SK-N-SH (cell line): ENCODE measurements at regions not wholly inside any gene's neighbourhood (a gene's known extent, or its start where the extent isn't known, plus 50 kb on each side); places are given as distances from the start of the nearest gene placed in this dataset.

Experiments used
- EP300 ChIP-seq, 2 experiments: IDR thresholded peaks; 2 replicates each; pipeline versions ENCODE4 v1.4.0 to v1.6.1; 2012; ENCODE audit warnings: borderline replicate concordance in 1 of 2, low read depth in 1 of 2, low read length in 1 of 2
- MXI1 ChIP-seq: IDR thresholded peaks from 2 replicates; pipeline ENCODE4 v1.6.1; 2012; ENCODE audit warnings: mild to moderate bottlenecking, low read depth, low read length, improper control_type of control experiment
- NFIC ChIP-seq: IDR thresholded peaks from 2 replicates; pipeline ENCODE4 v1.4.0; 2012; ENCODE audit warnings: borderline replicate concordance
- TEAD4 ChIP-seq: IDR thresholded peaks from 2 replicates; pipeline ENCODE4 v1.4.0; 2012; ENCODE audit warnings: mild to moderate bottlenecking, borderline replicate concordance; ENCODE audit not compliant: insufficient read depth
- YY1 ChIP-seq: IDR thresholded peaks from 2 replicates; pipeline ENCODE4 v1.4.0; 2012; ENCODE audit warnings: low read depth, mild to moderate bottlenecking
- TF ChIP-seq, protein P1 (sequence below): fragments of 200-600 bp; sonication (generic); IDR thresholded peaks from 2 replicates; pipeline ENCODE4 v1.6.1; 2017; ENCODE audit warnings: antibody characterized with exemption, mild to moderate bottlenecking, moderate library complexity
- TF ChIP-seq, protein P2 (sequence below): fragments of 150-350 bp; IDR thresholded peaks from 2 replicates; pipeline ENCODE4 v1.6.1; 2017; ENCODE audit warnings: antibody characterized with exemption, low read length, low read depth, borderline replicate concordance
- TF ChIP-seq, protein P3 (sequence below): IDR thresholded peaks from 2 replicates; pipeline ENCODE4 v1.4.0; 2012; ENCODE audit warnings: low read depth

DNA sequence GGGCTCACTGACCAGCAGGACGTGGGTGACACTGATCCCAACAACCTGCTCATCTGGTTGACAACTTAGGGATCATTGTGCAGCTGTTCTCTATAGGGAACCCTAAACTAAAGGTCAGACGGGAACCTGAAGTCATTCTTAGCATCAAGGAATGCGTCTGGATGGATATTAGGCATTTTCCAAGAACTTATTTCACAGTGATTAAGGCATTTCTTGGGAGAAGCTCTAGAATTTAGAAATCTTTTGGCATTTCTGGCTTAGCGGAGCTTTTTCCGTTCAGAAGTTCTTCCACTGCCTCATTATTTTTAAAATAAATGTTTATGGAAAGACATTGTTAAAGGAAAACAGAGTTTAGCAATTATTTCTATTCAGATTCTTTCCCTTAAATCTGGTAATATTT, 303.3 kb upstream of the IGFBP3 start:
- TF ChIP-seq, protein P1, sequence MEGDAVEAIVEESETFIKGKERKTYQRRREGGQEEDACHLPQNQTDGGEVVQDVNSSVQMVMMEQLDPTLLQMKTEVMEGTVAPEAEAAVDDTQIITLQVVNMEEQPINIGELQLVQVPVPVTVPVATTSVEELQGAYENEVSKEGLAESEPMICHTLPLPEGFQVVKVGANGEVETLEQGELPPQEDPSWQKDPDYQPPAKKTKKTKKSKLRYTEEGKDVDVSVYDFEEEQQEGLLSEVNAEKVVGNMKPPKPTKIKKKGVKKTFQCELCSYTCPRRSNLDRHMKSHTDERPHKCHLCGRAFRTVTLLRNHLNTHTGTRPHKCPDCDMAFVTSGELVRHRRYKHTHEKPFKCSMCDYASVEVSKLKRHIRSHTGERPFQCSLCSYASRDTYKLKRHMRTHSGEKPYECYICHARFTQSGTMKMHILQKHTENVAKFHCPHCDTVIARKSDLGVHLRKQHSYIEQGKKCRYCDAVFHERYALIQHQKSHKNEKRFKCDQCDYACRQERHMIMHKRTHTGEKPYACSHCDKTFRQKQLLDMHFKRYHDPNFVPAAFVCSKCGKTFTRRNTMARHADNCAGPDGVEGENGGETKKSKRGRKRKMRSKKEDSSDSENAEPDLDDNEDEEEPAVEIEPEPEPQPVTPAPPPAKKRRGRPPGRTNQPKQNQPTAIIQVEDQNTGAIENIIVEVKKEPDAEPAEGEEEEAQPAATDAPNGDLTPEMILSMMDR: no peak
- no peak for TF ChIP-seq NFIC
- TF ChIP-seq, protein P2, sequence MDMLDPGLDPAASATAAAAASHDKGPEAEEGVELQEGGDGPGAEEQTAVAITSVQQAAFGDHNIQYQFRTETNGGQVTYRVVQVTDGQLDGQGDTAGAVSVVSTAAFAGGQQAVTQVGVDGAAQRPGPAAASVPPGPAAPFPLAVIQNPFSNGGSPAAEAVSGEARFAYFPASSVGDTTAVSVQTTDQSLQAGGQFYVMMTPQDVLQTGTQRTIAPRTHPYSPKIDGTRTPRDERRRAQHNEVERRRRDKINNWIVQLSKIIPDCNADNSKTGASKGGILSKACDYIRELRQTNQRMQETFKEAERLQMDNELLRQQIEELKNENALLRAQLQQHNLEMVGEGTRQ: no peak
- no peak for TF ChIP-seq YY1
- no peak for TF ChIP-seq MXI1
- TF ChIP-seq, protein P3, sequence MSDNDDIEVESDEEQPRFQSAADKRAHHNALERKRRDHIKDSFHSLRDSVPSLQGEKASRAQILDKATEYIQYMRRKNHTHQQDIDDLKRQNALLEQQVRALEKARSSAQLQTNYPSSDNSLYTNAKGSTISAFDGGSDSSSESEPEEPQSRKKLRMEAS: no peak
- no peak for TF ChIP-seq EP300 (IDR thresholded peaks at IDR 0.05; ENCODE audit: borderline replicate concordance in 1 of 2, low read depth in 1 of 2, low read length in 1 of 2)
- no peak for TF ChIP-seq TEAD4
